GM18517 (cell line): ENCODE measurements at regions not wholly inside any gene's neighbourhood (a gene's known extent, or its start where the extent isn't known, plus 50 kb on each side); places are given as distances from the start of the nearest gene placed in this dataset.

Experiments
- ATAC-seq: cut with Tn5 transposase; IDR thresholded peaks from one replicate; pipeline ENCODE4 v1.9.1; 2021; ENCODE audit warnings: mild to moderate bottlenecking, moderate library complexity; ENCODE audit not compliant: unreplicated experiment

GRCh38 chr12:92471551-92471950 lies 231.2 kb upstream of the PLEKHG7 start:
- peak; percentile 53 for ATAC-seq

- no peak for ATAC-seq
These were observed 232.2 kb upstream of the PLEKHG7 start for GRCh38 chr12:92470608-92471021.

GRCh38 chr12:92469837-92470236 lies 233.0 kb upstream of the PLEKHG7 start:
- ATAC-seq = no peak

- ATAC-seq = no peak
These were observed 234.3 kb upstream of the PLEKHG7 start for GRCh38 chr12:92468358-92469020.

DNA sequence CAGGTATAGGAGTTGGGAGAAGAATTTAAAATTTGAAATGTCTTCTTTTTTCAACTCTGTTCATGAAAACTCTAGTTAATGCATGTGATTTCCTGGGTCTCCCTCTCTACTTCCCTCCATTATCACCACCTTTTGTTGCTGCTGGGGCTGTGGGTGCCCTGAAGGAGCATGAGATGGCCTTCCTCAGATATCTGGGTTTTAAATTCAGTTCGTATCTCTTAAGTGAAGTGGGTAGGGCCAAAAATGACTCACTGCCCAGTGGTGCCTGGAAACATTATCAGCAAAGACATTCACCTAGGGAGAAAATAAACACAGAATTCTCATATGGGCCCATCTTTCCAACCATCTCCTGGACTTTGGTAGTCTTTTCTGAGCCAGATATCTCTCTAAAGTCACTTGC lies 234.9 kb upstream of the PLEKHG7 start:
- ATAC-seq = no peak

DNA sequence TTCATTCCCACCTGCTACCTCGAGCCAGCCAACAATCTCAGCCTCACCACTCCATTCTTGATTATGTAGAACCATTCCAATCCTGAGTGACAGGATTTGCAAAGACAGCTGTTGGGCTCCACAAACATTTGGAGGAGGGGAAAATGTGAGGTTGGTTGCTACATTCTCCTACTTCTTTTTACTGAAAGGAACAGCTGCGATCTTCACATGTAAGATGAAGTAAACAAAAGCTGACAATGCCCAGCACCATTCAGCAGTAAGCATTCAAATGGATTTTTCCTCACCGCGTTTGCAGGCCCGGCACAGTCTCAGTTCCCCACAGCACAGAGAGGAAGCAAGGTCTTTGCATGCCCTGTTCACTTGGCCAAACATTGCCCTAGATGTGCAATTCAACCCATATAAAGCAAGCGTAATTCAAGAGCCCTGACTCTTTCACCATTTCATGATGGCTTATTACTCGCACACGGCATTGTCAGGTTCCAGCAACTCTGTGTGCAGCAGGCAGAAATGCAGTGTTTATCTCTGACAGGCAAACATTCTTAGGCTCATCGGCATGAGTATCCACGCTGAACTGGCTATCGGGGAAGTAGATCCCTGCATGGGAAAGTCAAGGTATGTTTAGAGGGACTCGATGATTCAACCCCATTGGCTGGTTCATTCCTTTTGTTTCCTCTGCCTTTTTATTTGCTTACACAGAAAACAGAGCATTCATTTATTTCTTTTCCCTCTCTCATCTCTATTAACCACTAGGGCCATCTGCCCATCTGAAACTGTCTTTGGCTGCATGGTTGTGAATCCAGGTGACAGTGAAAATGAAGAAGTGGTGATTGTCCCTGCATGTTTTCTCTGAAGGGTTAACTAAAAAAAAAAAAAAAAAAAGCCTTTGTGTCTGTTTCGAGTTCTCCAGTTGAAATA lies 236.1 kb upstream of the PLEKHG7 start:
- ATAC-seq = peak; percentile 42

- no peak for ATAC-seq
These were observed 236.9 kb upstream of the PLEKHG7 start for GRCh38 chr12:92465786-92466295.

- ATAC-seq = no peak
These were observed 237.9 kb upstream of the PLEKHG7 start for GRCh38 chr12:92464911-92465310.

- no peak for ATAC-seq
These were observed 239.6 kb upstream of the PLEKHG7 start for GRCh38 chr12:92463171-92463570.

DNA sequence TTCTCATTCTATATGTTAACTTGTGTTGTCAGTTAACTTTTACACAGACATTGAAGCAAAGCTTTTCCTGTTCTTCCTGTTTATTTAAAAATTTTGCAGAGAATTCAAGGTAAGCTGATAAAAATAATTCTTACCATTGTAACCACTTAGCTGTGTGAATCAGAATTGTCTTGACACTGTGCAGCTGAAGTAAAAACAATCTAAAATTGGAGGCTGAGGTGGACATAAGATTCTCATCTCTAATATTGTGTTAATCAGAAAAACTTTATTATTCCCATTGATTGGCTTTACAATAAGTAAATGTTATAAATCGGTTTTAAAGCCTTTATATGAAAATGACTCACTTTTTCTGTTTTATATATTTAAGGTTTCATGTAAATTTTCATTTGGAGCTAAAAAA lies 240.3 kb upstream of the PLEKHG7 start:
- ATAC-seq = no peak

- peak; percentile 71 for ATAC-seq
These were observed 240.7 kb upstream of the PLEKHG7 start for GRCh38 chr12:92462049-92462448.

- ATAC-seq = no peak
These were observed 242.9 kb upstream of the PLEKHG7 start for GRCh38 chr12:92459850-92460249.

GRCh38 chr12:92458996-92459395 lies 243.8 kb upstream of the PLEKHG7 start:
- ATAC-seq = no peak

- ATAC-seq = no peak
These were observed 245.2 kb upstream of the PLEKHG7 start for GRCh38 chr12:92457458-92458180.

GRCh38 chr12:92452763-92453162 lies 250.0 kb upstream of the PLEKHG7 start:
- no peak for ATAC-seq

DNA sequence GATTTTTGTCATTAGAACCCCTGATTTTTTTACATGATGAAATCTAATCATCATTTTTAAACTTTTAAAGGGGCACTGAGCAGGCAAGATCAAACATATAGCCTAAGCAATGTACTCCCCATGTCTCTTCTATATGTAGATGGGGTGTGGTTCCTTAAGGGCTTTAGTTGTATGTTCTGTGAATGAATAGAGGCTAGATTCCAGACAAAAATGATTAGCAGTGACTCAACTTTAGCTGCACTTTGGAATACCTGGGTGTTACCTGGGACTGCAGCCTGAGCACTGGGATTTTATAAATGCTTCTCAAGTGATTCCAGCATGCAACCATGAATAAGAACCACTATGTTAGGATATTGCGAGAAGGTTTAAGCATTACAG lies 256.7 kb upstream of the PLEKHG7 start:
- ATAC-seq = no peak

GRCh38 chr12:92445253-92446082 lies 257.3 kb upstream of the PLEKHG7 start:
- ATAC-seq = peak; percentile 76

GRCh38 chr12:92444763-92445162 lies 258.0 kb upstream of the PLEKHG7 start:
- ATAC-seq = peak; percentile 28

- no peak for ATAC-seq
These were observed 260.0 kb upstream of the PLEKHG7 start for GRCh38 chr12:92442782-92443181.

DNA sequence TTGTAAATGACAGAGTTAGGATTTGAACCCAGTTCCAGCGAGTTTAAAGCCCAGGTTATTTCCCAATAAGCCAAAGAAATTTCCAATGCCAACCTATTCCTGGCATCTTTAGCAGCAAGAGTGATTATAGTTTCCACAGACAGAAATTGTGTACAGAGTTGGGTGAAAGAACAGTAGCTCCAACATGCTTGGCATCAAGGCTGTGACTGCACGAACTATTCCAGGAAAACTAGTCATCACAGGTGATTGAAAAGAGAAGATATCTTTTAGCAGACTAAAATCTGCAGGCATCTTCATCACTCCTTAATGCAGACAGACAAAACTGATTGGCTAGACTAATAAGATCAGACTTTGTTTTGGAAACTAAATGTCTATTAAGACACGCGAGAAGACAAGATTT lies 262.7 kb upstream of the PLEKHG7 start:
- ATAC-seq = no peak

DNA sequence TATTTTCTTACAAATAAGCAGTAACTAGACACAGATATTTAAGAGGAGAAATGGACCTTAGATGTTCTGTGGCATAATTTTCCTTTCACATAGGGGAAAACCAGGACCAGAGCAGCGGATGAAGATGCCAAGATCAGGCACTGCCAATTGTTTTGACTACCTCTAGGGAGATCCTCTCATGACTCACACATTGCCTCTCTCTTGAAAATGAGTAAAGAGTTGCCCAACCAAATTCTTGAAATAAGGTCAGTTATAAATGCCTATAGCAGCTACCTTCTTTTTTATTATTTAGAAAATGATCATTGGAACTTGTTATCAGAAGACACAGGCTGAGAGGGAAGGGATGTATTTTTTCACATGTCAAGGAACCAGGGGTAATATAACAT lies 263.4 kb upstream of the PLEKHG7 start:
- no peak for ATAC-seq
